ENCODE measurements at regions not wholly inside any gene's neighbourhood (a gene's known extent, or its start where the extent isn't known, plus 50 kb on each side); places are given as distances from the start of the nearest gene placed in this dataset.

- Histone ChIP-seq H3K27ac (no peak overlapping the region), H3K27me3 (no peaks in the 10 kb centered on the region), H3K9me3 (no peaks in the 10 kb centered on the region), H3K4me1 (no peaks in the 10 kb centered on the region), H3K4me3 (replicated peaks in 1 of 3) (no peak overlapping the region), H3K36me3 (no peaks in the 10 kb centered on the region)
- no peak for DNase-seq
- intact Hi-C loops (cut with DNase I) = no loop called here
- no peak for TF ChIP-seq CTCF (IDR thresholded peaks at IDR 0.05)
- no peak for TF ChIP-seq POLR2A (IDR thresholded peaks at IDR 0.05)
- 92 to 97% methylated on average over 3 of the region's 3 CpGs for WGBS, 2 donors
These were observed 436.6 kb downstream of the FUT8 start for GRCh38 chr14:65849091-65849490.

GRCh38 chr14:65849558-65849957 lies 437.0 kb downstream of the FUT8 start:
- no peak for DNase-seq
- Histone ChIP-seq H3K27ac (no peak overlapping the region), H3K9me3 (no peaks in the 10 kb centered on the region), H3K27me3 (no peaks in the 10 kb centered on the region), H3K36me3 (no peaks in the 10 kb centered on the region), H3K4me1 (no peaks in the 10 kb centered on the region), H3K4me3 (replicated peaks in 1 of 3) (no peak overlapping the region)
- WGBS, 2 donors = 45 to 52% methylated on average over 2 of the region's 2 CpGs
- intact Hi-C loops (cut with DNase I) = no loop called here
- TF ChIP-seq POLR2A (IDR thresholded peaks at IDR 0.05) (no peak), CTCF (IDR thresholded peaks at IDR 0.05) (no peak)

- Histone ChIP-seq H3K36me3 (no peaks in the 10 kb centered on the region), H3K27ac (no peak overlapping the region), H3K27me3 (no peaks in the 10 kb centered on the region), H3K4me3 (replicated peaks in 1 of 3) (no peak overlapping the region), H3K4me1 (no peaks in the 10 kb centered on the region), H3K9me3 (no peaks in the 10 kb centered on the region)
- WGBS, 2 donors = 88 to 90% methylated on average over 8 to 10 of the region's 10 CpGs
- TF ChIP-seq POLR2A (IDR thresholded peaks at IDR 0.05) (no peak), CTCF (IDR thresholded peaks at IDR 0.05) (no peak)
- no peak for DNase-seq
- intact Hi-C loops (cut with DNase I) = no loop called here
These were observed 438.1 kb downstream of the FUT8 start for GRCh38 chr14:65850429-65851135.

- TF ChIP-seq CTCF (IDR thresholded peaks at IDR 0.05) (no peak), POLR2A (IDR thresholded peaks at IDR 0.05) (no peak)
- intact Hi-C loops (cut with DNase I) = no loop called here
- no peaks in the 10 kb centered on the region for H3K27me3 ChIP-seq
- H3K4me1 ChIP-seq = no peaks in the 10 kb centered on the region
- 36 to 44% methylated on average over 2 of the region's 2 CpGs for WGBS, 2 donors
- no peaks in the 10 kb centered on the region for H3K9me3 ChIP-seq
- no peaks in the 10 kb centered on the region for H3K36me3 ChIP-seq
- DNase-seq = no peak
- no peak overlapping the region for H3K27ac ChIP-seq
- H3K4me3 ChIP-seq (replicated peaks in 1 of 3) = no peak overlapping the region
These were observed 440.2 kb downstream of the FUT8 start for GRCh38 chr14:65852689-65853088.

- TF ChIP-seq CTCF (IDR thresholded peaks at IDR 0.05) (no peak), POLR2A (IDR thresholded peaks at IDR 0.05) (no peak)
- Histone ChIP-seq H3K4me3 (replicated peaks in 1 of 3) (no peak overlapping the region), H3K36me3 (no peaks in the 10 kb centered on the region), H3K9me3 (no peaks in the 10 kb centered on the region), H3K4me1 (no peaks in the 10 kb centered on the region), H3K27me3 (no peaks in the 10 kb centered on the region), H3K27ac (no peak overlapping the region)
- 73 to 75% methylated on average over 7 of the region's 7 CpGs for WGBS, 2 donors
- intact Hi-C loops (cut with DNase I) = no loop called here
- no peak for DNase-seq
These were observed 441.0 kb downstream of the FUT8 start for GRCh38 chr14:65853407-65853955.

Data from thyroid gland (tissue), 4 donors.